Right ventricle myocardium inferior (tissue), 1 donor: ENCODE measurements at regions not wholly inside any gene's neighbourhood (a gene's known extent, or its start where the extent isn't known, plus 50 kb on each side); places are given as distances from the start of the nearest gene placed in this dataset.
"Not testable (repeated sequence)": the region's sequence is repeated elsewhere in the genome, so short reads cannot be mapped to it uniquely, and the experiment has no call there.

ENCODE experiments used
- ATAC-seq: fragments of 200-7000 bp; cut with Tn5 transposase; one replicate; pipeline ENCODE4 v1.9.1; 2020; ENCODE audit warnings: mild to moderate bottlenecking, moderate library complexity
- DNase-seq: peaks from one replicate; pipeline ENCODE4 v3.0.0; 2021; ENCODE audit errors: missing footprints
- intact Hi-C: fragments of 100-400 bp; cut with DNase I; formaldehyde crosslinking; loops from one replicate; pipeline ENCODE4 v1.11.0; 2022
- donor health status: DM: no; HTN: yes; CAD: no; lungs with severe emphysema.

- no peak for DNase-seq
- intact Hi-C loops: no loop called here
- ATAC-seq: no peak
These were observed 172.7 kb downstream of the GNAI1 start for GRCh38 chr7:80307227-80307856.

GRCh38 chr7:80303315-80303714 lies 168.7 kb downstream of the GNAI1 start:
- intact Hi-C loops: no loop called here
- DNase-seq: no peak
- ATAC-seq: no peak

GRCh38 chr7:80302636-80303035 lies 168.0 kb downstream of the GNAI1 start:
- no peak for DNase-seq
- no peak for ATAC-seq
- intact Hi-C loops: no loop called here

- no peak for ATAC-seq
- DNase-seq: no peak
- intact Hi-C loops: no loop called here
These were observed 167.4 kb downstream of the GNAI1 start for GRCh38 chr7:80302078-80302477.

- ATAC-seq (no peak), DNase-seq (no peak)
- intact Hi-C loops: no loop called here
These were observed 163.6 kb downstream of the GNAI1 start for GRCh38 chr7:80298201-80298600.

GRCh38 chr7:80294346-80294745 lies 159.7 kb downstream of the GNAI1 start:
- intact Hi-C loops: no loop called here
- ATAC-seq: no peak
- no peak for DNase-seq

GRCh38 chr7:80292634-80293033 lies 158.0 kb downstream of the GNAI1 start:
- intact Hi-C loops, ATAC-seq, DNase-seq: not testable (repeated sequence)

GRCh38 chr7:80288175-80289122 lies 153.8 kb downstream of the GNAI1 start:
- no peak for ATAC-seq
- no peak for DNase-seq
- intact Hi-C loops: loop anchor here (5.0 kb wide), 1 partner anchor 156 kb away; the partner anchor contains the start of gene GNAI1

- DNase-seq: no peak
- intact Hi-C loops: loop anchor here (5.0 kb wide), 1 partner anchor 155 kb away; the partner anchor contains the start of gene GNAI1
- no peak for ATAC-seq
These were observed 153.0 kb downstream of the GNAI1 start for GRCh38 chr7:80287400-80288174.

- DNase-seq (no peak), ATAC-seq (no peak)
- intact Hi-C loops: loop anchor here (5.0 kb wide), 1 partner anchor 154 kb away; the partner anchor contains the start of gene GNAI1
These were observed 152.0 kb downstream of the GNAI1 start for GRCh38 chr7:80286611-80287010.

GRCh38 chr7:80284855-80285254 lies 150.2 kb downstream of the GNAI1 start:
- DNase-seq: no peak
- ATAC-seq: no peak
- intact Hi-C loops: loop anchor here (5.0 kb wide), 1 partner anchor 153 kb away; the partner anchor contains the start of gene GNAI1

GRCh38 chr7:80279760-80280159 lies 145.1 kb downstream of the GNAI1 start:
- intact Hi-C loops: loop anchor here (5.0 kb wide), 2 partner anchors 53 to 142 kb away; no protein-coding TSS in a partner anchor
- DNase-seq: no peak
- no peak for ATAC-seq

- DNase-seq (no peak), ATAC-seq (no peak)
- intact Hi-C loops: loop anchor here (5.0 kb wide), 2 partner anchors 54 to 141 kb away; no protein-coding TSS in a partner anchor
These were observed 144.1 kb downstream of the GNAI1 start for GRCh38 chr7:80278737-80279136.

GRCh38 chr7:80277434-80278427 lies 143.1 kb downstream of the GNAI1 start:
- intact Hi-C loops: loop anchor here (5.0 kb wide), 2 partner anchors 55 to 140 kb away; no protein-coding TSS in a partner anchor
- DNase-seq: no peak
- ATAC-seq: no peak
